ENCODE measurements at regions not wholly inside any gene's neighbourhood (a gene's known extent, or its start where the extent isn't known, plus 50 kb on each side); places are given as distances from the start of the nearest gene placed in this dataset.

- no peak for TF ChIP-seq CTCF (IDR thresholded peaks at IDR 0.05; ENCODE audit: low read depth, low read length)
- no peak for TF ChIP-seq EZH2phosphoT487 (IDR thresholded peaks at IDR 0.05; ENCODE audit: low read depth)
Observed at GRCh38 chr21:36532769-36533467, 53.0 kb upstream of the CLDN14 start.
